ENCODE measurements at regions not wholly inside any gene's neighbourhood (a gene's known extent, or its start where the extent isn't known, plus 50 kb on each side); places are given as distances from the start of the nearest gene placed in this dataset.

- TF ChIP-seq CTCF (conservative IDR thresholded peaks at IDR 0.05), result no peak
- TF ChIP-seq EZH2 (IDR thresholded peaks at IDR 0.05; ENCODE audit: low read depth), result no peak
Observed at GRCh38 chr6:53408826-53409225, 60.1 kb upstream of the ELOVL5 start.

All from PC-9 (cell line).